SK-N-SH (cell line): ENCODE measurements at regions not wholly inside any gene's neighbourhood (a gene's known extent, or its start where the extent isn't known, plus 50 kb on each side); places are given as distances from the start of the nearest gene placed in this dataset.
"Not testable (repeated sequence)": the region's sequence is repeated elsewhere in the genome, so short reads cannot be mapped to it uniquely, and the experiment has no call there.

Source experiments
- CTCF ChIA-PET: fragments of 300-600, 350-600 bp; formaldehyde crosslinking; extraction: SDS; loops from one replicate; lab custom pipeline; 2021; lab: Yijun Ruan, JAX
- POLR2A ChIA-PET: fragments of 350-600 bp; sonication (Branson Sonifier 250); formaldehyde crosslinking; extraction: SDS; loops from one replicate; lab custom pipeline; 2020; ENCODE audit warnings: antibody characterized with exemption, inconsistent platforms; lab: Yijun Ruan, JAX
- DNase-seq: peaks from one replicate; pipeline ENCODE4 v3.0.0; 2012
- H2AFZ ChIP-seq: fragments of 200-600 bp; sonication (generic); 2 replicates; pipeline ENCODE4 v1.8.1; 2016; ENCODE audit warnings: antibody characterized with exemption, mild to moderate bottlenecking, low read depth
- H3F3A ChIP-seq: fragments of 200-600 bp; sonication (generic); replicated peaks from 2 replicates; pipeline ENCODE3; 2016; ENCODE audit warnings: antibody characterized with exemption, mild to moderate bottlenecking; ENCODE audit not compliant: insufficient read depth
- H3K27ac ChIP-seq, 2 experiments: fragments of 200-500 bp in 1 of 2; fragments of 200-600 bp in 1 of 2; sonication (Bioruptor generic) in 1 of 2; sonication (generic), shearing (Covaris generic) in 1 of 2; 2 replicates each; pipeline versions ENCODE4 v1.5.1 to v1.6.1; 2014 to 2016; ENCODE audit warnings: low read depth in 2 of 2, inconsistent platforms in 1 of 2, low read length in 1 of 2, mild to moderate bottlenecking in 1 of 2, mixed read lengths in 1 of 2
- H3K27me3 ChIP-seq: fragments of 200-600 bp; sonication (generic), shearing (Covaris generic); 2 replicates; pipeline ENCODE4 v1.6.1; 2016; ENCODE audit warnings: mixed run types; ENCODE audit not compliant: insufficient read depth
- H3K36me3 ChIP-seq, 2 experiments: fragments of 200-500 bp in 1 of 2; fragments of 200-600 bp in 1 of 2; sonication (Bioruptor generic) in 1 of 2; sonication (generic) in 1 of 2; replicated peaks in 1 of 2; 2 replicates each; pipeline versions ENCODE3 to v1.5.1; 2014 to 2016; ENCODE audit warnings: low read length in 1 of 2, mild to moderate bottlenecking in 1 of 2; ENCODE audit not compliant: insufficient read depth in 2 of 2, control insufficient read depth in 1 of 2
- H3K4me1 ChIP-seq, 2 experiments: fragments of 200-500 bp in 1 of 2; fragments of 200-600 bp in 1 of 2; sonication (Bioruptor generic) in 1 of 2; sonication (generic), shearing (Covaris generic) in 1 of 2; 2 replicates each; pipeline versions ENCODE4 v1.5.1 to v1.6.1; 2014 to 2016; ENCODE audit warnings: low read depth in 1 of 2, low read length in 1 of 2, mixed run types in 1 of 2; ENCODE audit not compliant: insufficient read depth in 2 of 2, control insufficient read depth in 1 of 2
- H3K4me2 ChIP-seq: fragments of 200-600 bp; sonication (generic), shearing (Covaris generic); 2 replicates; pipeline ENCODE4 v1.6.1; 2017; ENCODE audit warnings: mixed run types
- H3K4me3 ChIP-seq, 2 experiments: fragments of 200-500 bp in 1 of 2; fragments of 200-600 bp in 1 of 2; sonication (Bioruptor generic) in 1 of 2; sonication (generic), shearing (Covaris generic) in 1 of 2; 2 replicates each; pipeline versions ENCODE4 v1.5.1 to v1.8.1; 2014 to 2016; ENCODE audit warnings: low read depth in 2 of 2, inconsistent platforms in 1 of 2, low read length in 1 of 2, mild to moderate bottlenecking in 1 of 2, mixed read lengths in 1 of 2, moderate library complexity in 1 of 2
- H3K79me2 ChIP-seq: fragments of 200-600 bp; sonication (generic); 2 replicates; pipeline ENCODE4 v1.8.1; 2017; ENCODE audit warnings: mild to moderate bottlenecking; ENCODE audit not compliant: insufficient read depth
- H3K9ac ChIP-seq: fragments of 200-600 bp; sonication (generic); 2 replicates; pipeline ENCODE4 v1.6.1; 2017; ENCODE audit warnings: mixed run types
- H3K9me2 ChIP-seq: fragments of 200-600 bp; sonication (generic); 2 replicates; pipeline ENCODE4 v1.6.1; 2017; ENCODE audit warnings: mixed run types
- H3K9me3 ChIP-seq: fragments of 200-600 bp; sonication (generic); 2 replicates; pipeline ENCODE4 v1.6.1; 2017; ENCODE audit warnings: mixed run types, mild to moderate bottlenecking, moderate library complexity
- H4K20me1 ChIP-seq: fragments of 200-600 bp; sonication (generic); 2 replicates; pipeline ENCODE4 v1.6.1; 2017; ENCODE audit warnings: mild to moderate bottlenecking, mixed run types; ENCODE audit not compliant: insufficient read depth
- CHD2 ChIP-seq: fragments of 150-350 bp; IDR thresholded peaks from 2 replicates; pipeline ENCODE4 v1.6.1; 2018; ENCODE audit warnings: low read length; ENCODE audit not compliant: partially characterized antibody
- ELF1 ChIP-seq: IDR thresholded peaks from 2 replicates; pipeline ENCODE4 v1.4.0; 2012
- EP300 ChIP-seq, 2 experiments: IDR thresholded peaks; 2 replicates each; pipeline versions ENCODE4 v1.4.0 to v1.6.1; 2012; ENCODE audit warnings: borderline replicate concordance in 1 of 2, low read depth in 1 of 2, low read length in 1 of 2
- JUND ChIP-seq: IDR thresholded peaks from 2 replicates; pipeline ENCODE4 v1.4.0; 2012
- MAX ChIP-seq: IDR thresholded peaks from 2 replicates; pipeline ENCODE4 v1.4.0; 2012; ENCODE audit warnings: low read depth
- MEF2A ChIP-seq: IDR thresholded peaks from 2 replicates; pipeline ENCODE4 v1.4.0; 2012; ENCODE audit warnings: low read depth, borderline replicate concordance
- MXI1 ChIP-seq: IDR thresholded peaks from 2 replicates; pipeline ENCODE4 v1.6.1; 2012; ENCODE audit warnings: mild to moderate bottlenecking, low read depth, low read length, improper control_type of control experiment
- NFIC ChIP-seq: IDR thresholded peaks from 2 replicates; pipeline ENCODE4 v1.4.0; 2012; ENCODE audit warnings: borderline replicate concordance
- NRF1 ChIP-seq: IDR thresholded peaks from 2 replicates; pipeline ENCODE4 v1.6.1; 2012; ENCODE audit warnings: low read depth, mild to moderate bottlenecking, low read length
- POLR2AphosphoS5 ChIP-seq: IDR thresholded peaks from 2 replicates; pipeline ENCODE4 v1.6.1; 2012; ENCODE audit warnings: low read depth, low read length
- RAD21 ChIP-seq: IDR thresholded peaks from 2 replicates; pipeline ENCODE4 v1.6.1; 2012; ENCODE audit warnings: mild to moderate bottlenecking, low read length
- RCOR1 ChIP-seq: fragments of 150-350 bp; IDR thresholded peaks from 2 replicates; pipeline ENCODE4 v1.6.1; 2017; ENCODE audit warnings: antibody characterized with exemption, low read length
- REST ChIP-seq: IDR thresholded peaks from 2 replicates; pipeline ENCODE4 v1.6.1; 2012; ENCODE audit warnings: mild to moderate bottlenecking, low read depth, low read length, moderate library complexity
- RXRA ChIP-seq: IDR thresholded peaks from 2 replicates; pipeline ENCODE4 v1.4.0; 2012; ENCODE audit warnings: low read depth, mild to moderate bottlenecking, borderline replicate concordance
- SMC3 ChIP-seq: IDR thresholded peaks from 2 replicates; pipeline ENCODE4 v1.6.1; 2012; ENCODE audit warnings: low read depth, low read length, improper control_type of control experiment
- TAF1 ChIP-seq: IDR thresholded peaks from 2 replicates; pipeline ENCODE4 v1.6.1; 2012; ENCODE audit warnings: low read depth, mild to moderate bottlenecking, low read length, moderate library complexity, borderline replicate concordance
- USF1 ChIP-seq: IDR thresholded peaks from 2 replicates; pipeline ENCODE4 v1.4.0; 2012; ENCODE audit warnings: low read depth, borderline replicate concordance
- ZBTB33 ChIP-seq: IDR thresholded peaks from 2 replicates; pipeline ENCODE4 v1.4.0; 2012; ENCODE audit warnings: low read depth, borderline replicate concordance
- WGBS: methylation state at CpG from one replicate; pipeline ENCODE4 v1.1.6; 2017; ENCODE audit warnings: low lambda C conversion rate; 5-methylcytosine and 5-hydroxymethylcytosine counted together
- TF ChIP-seq, protein P1 (sequence below): IDR thresholded peaks from 2 replicates; pipeline ENCODE4; 2012

GRCh38 chr12:126985663-126986062 lies 1281.3 kb upstream of the TMEM132C start:
- DNase-seq, H2AFZ ChIP-seq, H3K4me1 ChIP-seq, H4K20me1 ChIP-seq, H3K9me2 ChIP-seq, H3K79me2 ChIP-seq, H3K27ac ChIP-seq, H3K27me3 ChIP-seq, H3K9ac ChIP-seq, CTCF ChIA-PET, H3K36me3 ChIP-seq, H3F3A ChIP-seq, H3K4me2 ChIP-seq, H3K4me3 ChIP-seq, H3K9me3 ChIP-seq, POLR2A ChIA-PET: not testable (repeated sequence)

GRCh38 chr12:126989532-126989931 lies 1277.4 kb upstream of the TMEM132C start:
- H3K4me3 ChIP-seq: no peak overlapping the region
- POLR2A ChIA-PET: no interaction called here

More at GRCh38 chr12:126989532-126989931, 1277.4 kb upstream of the TMEM132C start:
- Histone ChIP-seq H3K4me2 (no peak overlapping the region), H3K27me3 (no peaks in the 10 kb centered on the region)
- TF ChIP-seq RXRA (no peak), POLR2AphosphoS5 (no peak), JUND (no peak), TAF1 (no peak), MAX (no peak), NFIC (no peak), RAD21 (no peak), ZBTB33 (no peak), EP300 (IDR thresholded peaks at IDR 0.05; ENCODE audit: borderline replicate concordance in 1 of 2, low read depth in 1 of 2, low read length in 1 of 2) (no peak), ELF1 (no peak), CHD2 (no peak), RCOR1 (no peak), REST (no peak), MEF2A (no peak), USF1 (no peak), MXI1 (no peak), NRF1 (no peak), SMC3 (no peak)
- TF ChIP-seq, protein P1, sequence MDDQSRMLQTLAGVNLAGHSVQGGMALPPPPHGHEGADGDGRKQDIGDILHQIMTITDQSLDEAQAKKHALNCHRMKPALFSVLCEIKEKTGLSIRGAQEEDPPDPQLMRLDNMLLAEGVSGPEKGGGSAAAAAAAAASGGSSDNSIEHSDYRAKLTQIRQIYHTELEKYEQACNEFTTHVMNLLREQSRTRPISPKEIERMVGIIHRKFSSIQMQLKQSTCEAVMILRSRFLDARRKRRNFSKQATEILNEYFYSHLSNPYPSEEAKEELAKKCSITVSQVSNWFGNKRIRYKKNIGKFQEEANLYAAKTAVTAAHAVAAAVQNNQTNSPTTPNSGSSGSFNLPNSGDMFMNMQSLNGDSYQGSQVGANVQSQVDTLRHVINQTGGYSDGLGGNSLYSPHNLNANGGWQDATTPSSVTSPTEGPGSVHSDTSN: no peak
- TF ChIP-seq, all 33 proteins: peak for 0
- CTCF ChIA-PET: no interaction called here
- Histone ChIP-seq H3K36me3 (no peaks in the 10 kb centered on the region), H3K4me1 (no peaks in the 10 kb centered on the region), H3K9me2 (no peaks in the 10 kb centered on the region), H4K20me1 (no peaks in the 10 kb centered on the region), H3F3A (no peaks in the 10 kb centered on the region), H3K9ac (no peak overlapping the region), H2AFZ (no peak overlapping the region), H3K27ac (no peak overlapping the region), H3K9me3 (no peaks in the 10 kb centered on the region), H3K79me2 (no peaks in the 10 kb centered on the region)
- WGBS: 0% methylated on average over 2 of the region's 2 CpGs
- DNase-seq: no peak
